WTC11 (cell line): ENCODE measurements at regions not wholly inside any gene's neighbourhood (a gene's known extent, or its start where the extent isn't known, plus 50 kb on each side); places are given as distances from the start of the nearest gene placed in this dataset.
"Not testable (repeated sequence)": the region's sequence is repeated elsewhere in the genome, so short reads cannot be mapped to it uniquely, and the experiment has no call there.

Experiments used
- ATAC-seq: fragments of 200-7000 bp; cut with Tn5 transposase; 2 replicates; pipeline ENCODE4 v1.10.0; 2021; ENCODE audit warnings: mild to moderate bottlenecking, moderate library complexity
- CTCF ChIA-PET: fragments of 300-600 bp; sonication (Branson Sonifier 250); formaldehyde crosslinking; loops from one replicate; lab custom pipeline; 2021; ENCODE audit warnings: antibody characterized with exemption; lab: Charles Lee
- POLR2A ChIA-PET: fragments of 350-600 bp; sonication (Branson Sonifier 250); formaldehyde crosslinking; loops from one replicate; lab custom pipeline; 2021; ENCODE audit warnings: antibody characterized with exemption; lab: Charles Lee
- DNase-seq: peaks from one replicate; pipeline ENCODE4 v3.0.0; 2021; ENCODE audit warnings: low spot score
- H3K27ac Mint-ChIP-seq: 2 replicates; pipeline ENCODE4 v1.8.0; 2021; ENCODE audit warnings: mixed read lengths
- H3K27me3 Mint-ChIP-seq: 2 replicates; pipeline ENCODE4 v1.8.0; 2021; ENCODE audit warnings: low read depth, mild to moderate bottlenecking, moderate library complexity, mixed read lengths
- H3K36me3 Mint-ChIP-seq: 2 replicates; pipeline ENCODE4 v1.8.0; 2021; ENCODE audit warnings: mixed read lengths
- H3K4me1 Mint-ChIP-seq: 2 replicates; pipeline ENCODE4 v1.8.0; 2022; ENCODE audit warnings: mixed read lengths
- H3K4me3 Mint-ChIP-seq: 2 replicates; pipeline ENCODE4 v1.8.0; 2021; ENCODE audit warnings: mild to moderate bottlenecking, moderate library complexity, mixed read lengths
- H3K9me3 Mint-ChIP-seq: 2 replicates; pipeline ENCODE4 v1.8.0; 2021; ENCODE audit warnings: mixed read lengths
- ATF1 ChIP-seq: sonication (generic); formaldehyde crosslinking; IDR thresholded peaks from 2 replicates; pipeline ENCODE4 v1.8.1; 2023; ENCODE audit warnings: mild to moderate bottlenecking, moderate library complexity, missing genetic modification reagents
- CTCF ChIP-seq: fragments of 200-600 bp; IDR thresholded peaks from 2 replicates; pipeline ENCODE4 v1.8.0; 2022; ENCODE audit warnings: antibody characterized with exemption
- EMX1 ChIP-seq: fragments of 250-450 bp; sonication (Bioruptor Pico); IDR thresholded peaks from 2 replicates; pipeline ENCODE4 v1.8.0; 2021; ENCODE audit warnings: mild to moderate bottlenecking
- ESRRA ChIP-seq: sonication (generic); formaldehyde crosslinking; IDR thresholded peaks from 2 replicates; pipeline ENCODE4 v1.8.1; 2022; ENCODE audit warnings: mild to moderate bottlenecking, missing genetic modification reagents, borderline replicate concordance
- HMGA2 ChIP-seq: fragments of 250-450 bp; sonication (Bioruptor Pico); IDR thresholded peaks from 2 replicates; pipeline ENCODE4 v1.4.0; 2021; ENCODE audit warnings: mild to moderate bottlenecking, moderate library complexity
- JAZF1 ChIP-seq: fragments of 250-450 bp; sonication (Bioruptor Pico); IDR thresholded peaks from 2 replicates; pipeline ENCODE4 v1.9.0; 2021; ENCODE audit warnings: moderate library complexity, mild to moderate bottlenecking, inconsistent platforms
- NR2C2 ChIP-seq: sonication (generic); formaldehyde crosslinking; IDR thresholded peaks from 2 replicates; pipeline ENCODE4 v1.8.0; 2022; ENCODE audit warnings: mild to moderate bottlenecking, missing genetic modification reagents
- NR3C1 ChIP-seq: sonication (generic); formaldehyde crosslinking; conservative IDR thresholded peaks from 2 replicates; pipeline ENCODE4 v1.8.1; 2023; ENCODE audit warnings: low read depth, mild to moderate bottlenecking, missing genetic modification reagents
- OVOL2 ChIP-seq: fragments of 250-450 bp; sonication (Bioruptor Pico); IDR thresholded peaks from 2 replicates; pipeline ENCODE4 v1.9.0; 2021; ENCODE audit warnings: mild to moderate bottlenecking, borderline replicate concordance
- PRDM15 ChIP-seq: sonication (generic); formaldehyde crosslinking; IDR thresholded peaks from 2 replicates; pipeline ENCODE4 v1.8.0; 2022; ENCODE audit warnings: missing genetic modification reagents
- SMAD4 ChIP-seq: sonication (generic); formaldehyde crosslinking; IDR thresholded peaks from 2 replicates; pipeline ENCODE4 v1.8.0; 2022; ENCODE audit warnings: mild to moderate bottlenecking, missing genetic modification reagents
- SOX15 ChIP-seq: fragments of 250-450 bp; sonication (Bioruptor Pico); IDR thresholded peaks from 2 replicates; pipeline ENCODE4 v1.9.0; 2021; ENCODE audit warnings: mild to moderate bottlenecking
- TEAD4 ChIP-seq: sonication (generic); formaldehyde crosslinking; IDR thresholded peaks from 2 replicates; pipeline ENCODE4 v1.8.0; 2022; ENCODE audit warnings: mild to moderate bottlenecking, missing genetic modification reagents
- ZBTB21 ChIP-seq: sonication (generic); formaldehyde crosslinking; IDR thresholded peaks from 2 replicates; pipeline ENCODE4 v1.8.1; 2023; ENCODE audit warnings: mild to moderate bottlenecking, missing genetic modification reagents, borderline replicate concordance
- ZNF232 ChIP-seq: sonication (generic); formaldehyde crosslinking; IDR thresholded peaks from 2 replicates; pipeline ENCODE4 v1.8.0; 2022; ENCODE audit warnings: mild to moderate bottlenecking, missing genetic modification reagents
- ZNF317 ChIP-seq: sonication (generic); formaldehyde crosslinking; IDR thresholded peaks from 2 replicates; pipeline ENCODE4 v1.8.1; 2023; ENCODE audit warnings: low read depth, mild to moderate bottlenecking, moderate library complexity, missing genetic modification reagents, borderline replicate concordance
- ZNF396 ChIP-seq: fragments of 250-450 bp; sonication (Bioruptor Pico); IDR thresholded peaks from 2 replicates; pipeline ENCODE4 v1.8.0; 2021; ENCODE audit warnings: mild to moderate bottlenecking, moderate library complexity, borderline replicate concordance
- ZNF671 ChIP-seq: fragments of 250-450 bp; sonication (Bioruptor Pico); IDR thresholded peaks from 2 replicates; pipeline ENCODE4 v1.8.0; 2021; ENCODE audit warnings: mild to moderate bottlenecking
- TF ChIP-seq, protein P1 (sequence below): sonication (generic); formaldehyde crosslinking; IDR thresholded peaks from 2 replicates; pipeline ENCODE4 v1.8.1; 2022; ENCODE audit warnings: missing genetic modification reagents, borderline replicate concordance

GRCh38 chr9:33661176-33661575 is 134.2 kb upstream of the PRSS3 start:
- H3K4me1 Mint-ChIP-seq, result no peaks in the 10 kb centered on the region
- ChIA-PET CTCF (no interaction called here), POLR2A (no interaction called here)
- no peaks in the 10 kb centered on the region; the same call in none of the 2 replicates for H3K27me3 Mint-ChIP-seq
- no peak overlapping the region for H3K27ac Mint-ChIP-seq
- no peaks in the 10 kb centered on the region for H3K36me3 Mint-ChIP-seq
- DNase-seq, result no peak
- H3K9me3 Mint-ChIP-seq, result peaks cover 4% of the 10 kb centered on the region; the same call in 1 of the 2 replicates
- TF ChIP-seq TEAD4 (CRISPR knock-in tag) (no peak), HMGA2 (CRISPR knock-in tag) (no peak), ZBTB21 (CRISPR knock-in tag) (no peak), ZNF396 (CRISPR knock-in tag) (no peak), ZNF232 (CRISPR knock-in tag) (no peak), CTCF (no peak), SOX15 (CRISPR knock-in tag) (no peak), ZNF317 (CRISPR knock-in tag) (no peak), ATF1 (CRISPR knock-in tag) (no peak), NR3C1 (no peak), ZNF671 (CRISPR knock-in tag) (no peak)
- TF ChIP-seq, protein P1, sequence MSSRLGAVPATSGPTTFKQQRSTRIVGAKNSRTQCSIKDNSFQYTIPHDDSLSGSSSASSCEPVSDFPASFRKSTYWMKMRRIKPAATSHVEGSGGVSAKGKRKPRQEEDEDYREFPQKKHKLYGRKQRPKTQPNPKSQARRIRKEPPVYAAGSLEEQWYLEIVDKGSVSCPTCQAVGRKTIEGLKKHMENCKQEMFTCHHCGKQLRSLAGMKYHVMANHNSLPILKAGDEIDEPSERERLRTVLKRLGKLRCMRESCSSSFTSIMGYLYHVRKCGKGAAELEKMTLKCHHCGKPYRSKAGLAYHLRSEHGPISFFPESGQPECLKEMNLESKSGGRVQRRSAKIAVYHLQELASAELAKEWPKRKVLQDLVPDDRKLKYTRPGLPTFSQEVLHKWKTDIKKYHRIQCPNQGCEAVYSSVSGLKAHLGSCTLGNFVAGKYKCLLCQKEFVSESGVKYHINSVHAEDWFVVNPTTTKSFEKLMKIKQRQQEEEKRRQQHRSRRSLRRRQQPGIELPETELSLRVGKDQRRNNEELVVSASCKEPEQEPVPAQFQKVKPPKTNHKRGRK (CRISPR knock-in tag), result no peak
- ATAC-seq, result no peak
- H3K4me3 Mint-ChIP-seq, result no peak overlapping the region

DNA sequence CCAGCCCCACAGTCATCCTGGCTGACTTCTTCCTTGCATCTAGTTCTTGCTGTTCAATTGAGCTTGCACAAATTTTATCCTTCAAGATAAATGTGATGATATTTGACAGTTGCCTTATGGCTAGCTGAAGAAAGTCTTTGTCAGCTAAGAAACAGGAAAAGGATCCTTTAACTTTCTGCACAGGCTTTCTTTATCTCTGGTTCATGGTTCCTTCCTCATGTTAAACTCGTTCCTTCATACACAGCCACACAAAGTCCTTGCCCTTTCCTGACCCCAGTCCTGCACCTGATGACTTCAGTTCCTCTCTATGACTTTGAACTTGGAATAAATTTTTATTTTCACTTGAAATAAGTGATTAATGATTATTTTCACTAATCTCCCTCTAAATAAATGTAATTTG is 132.5 kb upstream of the PRSS3 start:
- Mint-ChIP-seq H3K27me3 (no peaks in the 10 kb centered on the region; the same call in none of the 2 replicates), H3K27ac (no peak overlapping the region), H3K36me3 (peaks cover 6% of the 10 kb centered on the region), H3K4me1 (no peaks in the 10 kb centered on the region), H3K9me3 (peaks cover 9% of the 10 kb centered on the region; the same call in 1 of the 2 replicates), H3K4me3 (no peak overlapping the region)
- no peak for DNase-seq
- ChIA-PET CTCF (no interaction called here), POLR2A (no interaction called here)
- TF ChIP-seq SOX15 (CRISPR knock-in tag), result no peak
- TF ChIP-seq OVOL2 (CRISPR knock-in tag), result no peak
- no peak for TF ChIP-seq HMGA2 (CRISPR knock-in tag)
- no peak for TF ChIP-seq ESRRA
- no peak for TF ChIP-seq JAZF1 (CRISPR knock-in tag)
- no peak for TF ChIP-seq PRDM15
- no peak for TF ChIP-seq SMAD4 (CRISPR knock-in tag)
- no peak for TF ChIP-seq NR2C2 (CRISPR knock-in tag)
- no peak for TF ChIP-seq EMX1
- TF ChIP-seq, protein P1 (CRISPR knock-in tag), result no peak
- ATAC-seq, result no peak

DNA sequence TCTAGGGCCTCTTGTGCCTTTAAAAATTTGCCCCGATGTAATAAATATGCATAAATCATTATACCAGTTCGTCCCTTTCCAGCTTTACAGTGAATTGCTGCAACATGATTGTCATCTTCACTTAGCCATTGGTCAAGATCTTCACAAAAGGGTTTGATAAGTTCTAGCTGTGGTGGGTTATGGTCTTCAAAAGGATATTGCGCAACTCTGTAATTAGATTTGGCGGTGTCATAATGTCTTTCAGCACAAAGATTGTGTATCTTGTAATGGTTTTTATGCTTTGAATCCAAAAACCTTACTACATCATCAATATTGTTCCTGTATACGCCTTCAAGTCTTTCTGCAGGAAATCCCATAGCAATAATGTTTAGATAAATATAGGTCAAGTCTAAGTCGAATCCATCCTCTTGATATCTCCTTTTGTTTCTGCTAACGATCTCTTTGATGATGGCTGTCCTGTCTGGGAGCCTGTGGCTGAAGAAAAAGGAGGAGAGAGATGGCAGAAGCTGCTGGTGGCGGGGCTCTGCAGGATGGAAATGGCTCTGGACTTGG is 119.1 kb upstream of the PRSS3 start:
- peaks cover 13% of the 10 kb centered on the region for H3K27me3 Mint-ChIP-seq
- peaks cover 19% of the 10 kb centered on the region for H3K4me1 Mint-ChIP-seq
- ATAC-seq, DNase-seq, H3K36me3 Mint-ChIP-seq: not testable (repeated sequence)
- ChIA-PET CTCF (interaction anchor here (0.9 to 3.1 kb wide), 4 partner anchors 45 to 103 kb away, joined by 3 to 16 read pairs (median 7); no protein-coding TSS in a partner anchor), POLR2A (interaction anchor here (1.7 kb wide), 1 partner anchor 52 kb away, joined by 4 read pairs; no protein-coding TSS in a partner anchor)
- peak overlapping the region; percentile 90 for H3K27ac Mint-ChIP-seq
- peak overlapping the region; percentile 91 for H3K4me3 Mint-ChIP-seq
- peaks cover 10% of the 10 kb centered on the region for H3K9me3 Mint-ChIP-seq
